Activated CD4-positive, alpha-beta T cell treated with anti-CD3 and anti-CD28 coated beads for 24 hours (primary cell): ENCODE measurements at regions not wholly inside any gene's neighbourhood (a gene's known extent, or its start where the extent isn't known, plus 50 kb on each side); places are given as distances from the start of the nearest gene placed in this dataset.

Experiments used
- DNase-seq, 2 donors: peaks; one replicate each; pipeline ENCODE4 v3.0.0-alpha.2; 2020; ENCODE audit warnings: low read depth in 2 of 2

DNA sequence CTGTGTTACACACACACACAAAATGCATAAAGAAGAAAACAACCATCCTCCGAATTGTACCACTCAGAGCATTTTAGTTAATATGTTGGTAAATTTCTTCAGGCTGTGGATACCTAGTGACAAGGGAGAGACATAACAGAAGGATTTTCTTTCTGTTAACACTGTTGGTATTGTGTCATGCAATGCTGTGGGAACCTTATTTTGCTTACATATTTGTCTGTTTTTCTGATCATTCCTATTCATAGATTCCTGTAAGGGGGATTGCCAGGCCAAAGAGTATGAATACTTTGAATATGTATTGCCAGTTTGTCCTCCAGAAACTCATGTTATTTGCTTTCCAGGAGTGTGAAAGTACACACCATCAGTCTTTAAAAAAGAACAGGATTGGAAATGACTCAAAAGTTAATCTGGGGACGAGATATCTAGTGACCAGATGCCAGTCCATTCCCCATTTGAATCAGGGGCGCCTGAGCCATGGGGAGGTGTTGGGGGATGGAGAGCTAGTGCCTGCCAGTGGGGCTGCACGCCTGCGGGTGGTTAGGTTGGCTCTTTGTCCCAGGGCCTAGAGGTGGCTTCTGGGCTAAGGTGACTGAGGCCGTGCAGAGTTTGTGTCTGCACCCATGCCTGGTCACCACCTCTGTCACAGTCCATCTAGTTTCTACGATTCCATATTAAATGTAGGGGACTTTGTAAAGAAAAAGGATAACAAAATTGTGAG, 142.0 kb downstream of the PTPN20 start:
- no peak for DNase-seq

DNA sequence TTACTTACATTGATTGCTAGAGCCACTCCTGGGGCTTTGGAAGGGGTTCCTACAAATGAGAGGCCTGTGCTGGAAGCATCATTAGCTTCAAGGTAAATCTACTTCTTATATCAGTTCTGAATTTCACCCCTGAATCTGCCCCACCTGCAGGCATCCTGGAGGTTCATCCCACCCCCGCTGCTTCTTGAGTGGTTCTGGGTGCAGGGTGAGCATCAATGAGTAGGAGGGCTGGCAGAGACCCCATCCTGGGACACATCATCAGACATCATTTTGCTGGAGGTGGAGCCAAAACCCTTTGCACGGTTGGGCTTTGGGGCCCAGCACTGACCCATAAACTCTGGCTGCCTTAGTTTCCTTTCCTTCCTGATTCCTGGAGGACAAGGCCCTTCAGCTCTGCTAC, 143.7 kb downstream of the PTPN20 start:
- no peak for DNase-seq

DNA sequence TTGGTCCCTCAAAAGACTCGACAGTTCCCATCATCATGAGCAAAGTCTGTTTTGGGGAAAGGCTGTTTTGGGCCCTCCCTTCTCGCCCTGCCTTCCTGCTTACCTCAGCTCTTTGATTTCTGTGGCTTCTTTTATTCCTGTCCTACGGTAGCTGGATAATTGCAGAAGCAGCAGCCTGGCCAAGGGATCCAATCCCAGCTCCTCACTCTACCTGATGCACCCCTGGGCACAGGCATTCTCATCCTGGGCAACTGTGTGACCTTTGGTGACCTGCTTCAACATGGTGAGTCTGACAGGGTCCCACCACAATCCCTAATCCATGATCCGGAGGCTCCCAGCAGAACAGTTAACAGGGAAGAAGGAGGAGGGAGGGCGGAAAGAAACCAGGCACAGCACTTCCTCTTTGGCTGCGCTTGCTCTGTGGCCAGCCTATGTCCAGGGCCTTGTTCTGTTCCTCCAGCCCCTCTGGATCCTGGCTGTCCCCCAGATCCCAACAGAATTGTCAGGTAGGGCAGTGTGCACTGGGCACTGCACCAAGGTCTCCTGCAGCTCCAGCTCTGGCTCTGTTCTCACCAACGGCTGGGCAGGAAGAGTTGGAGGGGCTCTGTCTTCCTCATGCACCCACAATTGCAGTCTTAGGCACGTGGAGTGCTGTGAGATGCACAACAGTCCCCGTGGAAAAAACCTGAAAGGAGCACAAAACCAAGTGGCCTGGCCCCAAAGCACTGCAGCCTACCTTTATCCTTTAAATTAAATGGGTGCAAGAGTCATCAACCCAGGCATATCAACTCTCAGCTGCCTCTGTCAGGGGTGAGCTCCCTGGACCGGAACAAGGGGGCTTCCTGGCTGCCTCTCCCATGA, 144.4 kb downstream of the PTPN20 start:
- no peak for DNase-seq

DNA sequence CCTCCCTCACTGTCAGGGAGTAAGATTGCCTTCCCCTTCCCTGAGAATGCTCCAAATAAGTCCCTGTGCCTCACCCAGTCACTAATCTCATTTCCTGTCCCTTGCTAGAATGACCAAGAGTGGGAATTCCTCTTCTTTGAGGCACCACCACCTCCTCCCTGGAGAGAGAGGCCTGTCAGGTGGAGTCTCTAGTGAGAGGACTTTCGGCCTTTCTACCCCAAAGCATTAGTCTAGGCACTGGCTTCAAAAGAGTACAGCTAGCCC, 145.0 kb downstream of the PTPN20 start:
- DNase-seq = no peak

DNA sequence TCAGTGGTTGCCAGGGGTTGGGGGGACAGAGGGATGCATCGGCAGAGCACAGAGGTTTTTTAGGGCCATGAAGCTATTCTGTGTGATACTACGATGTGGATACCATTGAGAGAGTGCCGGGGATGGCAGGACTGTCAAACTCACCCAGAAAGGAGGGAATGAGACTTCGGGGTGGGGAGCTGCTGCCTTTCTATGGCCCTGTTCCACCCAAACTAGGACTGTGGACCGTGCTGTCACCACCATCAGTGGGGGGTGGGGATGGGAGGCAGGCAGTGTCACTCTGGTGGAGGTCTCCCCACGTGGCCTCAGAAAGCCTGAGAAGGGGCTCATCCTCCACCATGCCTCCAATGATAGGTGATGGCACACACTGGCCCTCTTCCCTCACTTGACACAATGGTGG, 146.2 kb downstream of the PTPN20 start:
- DNase-seq = no peak

DNA sequence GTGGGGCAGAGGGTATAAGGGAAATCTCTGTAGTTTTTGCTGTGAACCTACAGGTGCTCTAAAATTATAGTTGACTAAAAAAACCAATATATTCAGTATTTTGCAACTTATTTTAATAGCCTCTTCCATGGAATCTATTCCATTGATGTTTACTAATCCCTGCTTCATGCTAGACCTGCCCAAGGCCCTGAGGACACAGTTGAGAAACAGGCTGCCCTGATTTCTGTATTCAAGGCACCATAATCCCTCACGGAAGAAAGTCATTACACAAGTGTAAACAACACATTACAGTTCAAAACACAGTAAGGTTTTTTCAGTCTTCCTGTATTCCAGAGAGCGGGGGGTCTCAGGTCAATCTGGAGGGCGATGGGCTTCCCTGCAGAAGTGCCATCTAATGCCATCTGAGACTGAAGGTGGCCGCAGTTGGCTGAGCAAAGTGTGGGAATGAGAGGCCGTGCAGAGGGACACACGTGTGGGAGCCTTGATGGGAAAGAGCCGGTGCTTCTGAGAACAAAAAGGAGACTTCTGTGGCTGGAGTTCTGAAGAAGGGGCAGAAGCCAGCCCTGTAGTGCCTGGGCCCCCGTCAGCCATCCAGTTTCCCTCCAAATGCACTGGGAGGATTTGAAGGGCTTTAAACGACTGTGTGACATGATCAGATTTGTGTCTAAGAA, 146.9 kb downstream of the PTPN20 start:
- no peak for DNase-seq

DNA sequence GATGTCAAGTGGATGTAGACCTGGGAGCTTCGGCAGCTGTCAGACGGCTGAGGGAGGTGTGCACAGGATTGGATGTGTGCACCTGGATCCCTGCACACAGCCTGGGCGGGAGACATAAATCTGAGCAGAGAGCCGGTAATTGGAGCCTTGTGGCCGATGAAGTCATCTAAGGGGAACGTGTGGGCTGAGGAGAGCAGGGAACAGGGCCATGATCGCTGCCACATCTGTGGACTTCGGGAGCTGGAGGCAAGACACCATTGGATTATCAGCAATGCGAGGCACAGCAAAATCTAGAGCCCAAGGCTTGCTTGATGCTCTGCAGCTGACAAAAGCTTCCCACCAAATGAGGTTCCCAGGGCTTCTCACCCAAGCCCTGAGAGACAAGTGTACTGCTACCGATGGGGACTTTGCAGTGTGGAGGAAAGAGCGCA, 147.7 kb downstream of the PTPN20 start:
- DNase-seq = no peak

DNA sequence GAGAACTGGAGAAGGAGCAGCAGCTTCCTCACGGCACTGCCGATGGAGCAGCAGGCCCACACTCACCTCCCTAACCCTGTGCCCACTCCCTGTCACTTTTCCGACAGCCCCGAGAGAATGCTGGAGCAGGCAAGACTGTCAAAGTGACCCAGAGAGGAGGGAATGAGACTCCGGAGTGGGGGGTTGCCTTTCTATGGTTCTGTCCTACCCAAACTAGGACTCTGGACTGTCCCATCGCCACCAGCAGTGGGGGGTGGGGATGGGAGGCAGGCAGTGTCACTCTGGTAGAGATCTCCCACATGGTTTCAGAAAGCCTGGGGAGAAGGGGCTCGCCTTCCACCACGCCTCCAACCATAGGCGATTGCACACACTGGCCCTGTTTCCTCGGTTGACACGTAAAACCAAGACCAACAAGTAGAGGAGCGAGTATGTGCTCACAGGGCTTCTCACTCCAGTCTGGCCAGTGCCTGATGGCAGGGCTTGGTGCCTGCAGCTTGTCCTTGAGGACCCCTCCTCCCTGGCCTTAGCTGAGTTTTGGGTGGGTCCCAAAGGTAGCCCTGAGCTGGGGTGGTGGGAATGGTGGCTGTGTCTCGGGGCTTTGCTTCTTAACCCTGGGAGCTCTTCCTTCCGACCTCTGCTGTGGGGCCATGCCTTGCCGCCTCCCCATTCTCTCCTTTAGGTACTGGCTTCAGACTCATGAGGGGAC, 148.5 kb downstream of the PTPN20 start:
- no peak for DNase-seq

DNA sequence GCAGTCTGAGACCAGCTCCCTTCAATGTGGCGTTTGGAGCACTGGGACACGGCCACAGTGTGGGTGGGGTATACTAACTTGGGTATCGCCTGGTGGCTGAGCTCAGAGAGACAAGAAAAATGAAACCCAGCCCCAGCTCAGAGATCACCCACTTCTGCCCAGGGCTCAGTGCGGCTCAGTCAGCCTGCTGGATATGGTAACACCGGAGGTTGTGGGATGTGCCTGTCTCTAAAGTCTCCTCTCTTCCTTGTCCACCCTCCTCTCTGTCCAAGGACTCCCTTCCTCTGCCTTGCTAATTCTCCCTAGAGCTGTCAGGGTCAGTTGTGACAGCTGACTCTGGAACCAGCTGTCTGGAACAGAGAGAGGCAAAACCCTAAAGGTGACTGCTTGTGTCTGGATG, 149.1 kb downstream of the PTPN20 start:
- DNase-seq = no peak

DNA sequence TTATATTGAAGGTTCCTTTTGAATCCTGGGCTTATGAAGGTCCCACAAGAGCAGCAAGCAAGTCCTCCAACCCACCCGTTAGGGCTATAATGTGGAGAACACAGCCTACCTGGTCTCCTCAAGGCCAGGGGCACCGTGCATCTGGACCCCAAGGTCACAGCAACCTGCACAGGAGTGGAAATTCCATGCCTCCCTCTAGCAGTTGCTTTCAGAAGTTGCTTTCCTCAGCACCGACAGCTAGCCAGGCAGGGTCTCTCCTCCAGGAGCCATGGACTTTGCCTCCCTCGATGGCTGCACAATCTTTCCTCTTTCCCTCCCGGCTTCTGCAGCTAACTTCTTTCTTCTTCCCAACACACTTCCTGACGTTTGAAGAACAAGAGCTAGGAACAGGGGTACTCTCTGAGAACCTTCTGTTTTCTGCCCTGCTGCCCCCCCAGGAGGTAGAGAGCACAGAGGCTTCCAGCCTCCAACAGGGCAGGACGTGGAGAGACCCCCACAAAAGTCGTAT, 149.8 kb downstream of the PTPN20 start:
- DNase-seq = no peak

DNA sequence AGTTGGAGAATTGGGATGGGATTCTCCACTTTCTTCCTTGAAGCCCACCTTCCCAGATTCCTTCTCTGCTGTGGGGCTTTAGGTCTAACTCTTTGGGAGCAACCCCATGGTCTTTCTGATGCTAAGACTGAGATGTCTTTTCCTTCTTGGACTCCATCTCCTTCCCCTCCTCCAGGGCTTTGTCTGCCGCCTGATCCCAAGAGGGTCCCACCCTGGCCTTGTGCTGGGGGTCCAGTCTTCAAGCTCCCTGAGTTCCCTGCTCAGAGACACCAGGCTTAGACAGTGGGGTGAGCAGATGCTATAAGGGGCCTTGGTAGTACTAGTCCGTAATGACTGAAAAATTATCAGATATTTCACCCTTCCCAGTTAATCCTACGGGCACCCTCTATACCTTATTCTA, 150.5 kb downstream of the PTPN20 start:
- DNase-seq = no peak

DNA sequence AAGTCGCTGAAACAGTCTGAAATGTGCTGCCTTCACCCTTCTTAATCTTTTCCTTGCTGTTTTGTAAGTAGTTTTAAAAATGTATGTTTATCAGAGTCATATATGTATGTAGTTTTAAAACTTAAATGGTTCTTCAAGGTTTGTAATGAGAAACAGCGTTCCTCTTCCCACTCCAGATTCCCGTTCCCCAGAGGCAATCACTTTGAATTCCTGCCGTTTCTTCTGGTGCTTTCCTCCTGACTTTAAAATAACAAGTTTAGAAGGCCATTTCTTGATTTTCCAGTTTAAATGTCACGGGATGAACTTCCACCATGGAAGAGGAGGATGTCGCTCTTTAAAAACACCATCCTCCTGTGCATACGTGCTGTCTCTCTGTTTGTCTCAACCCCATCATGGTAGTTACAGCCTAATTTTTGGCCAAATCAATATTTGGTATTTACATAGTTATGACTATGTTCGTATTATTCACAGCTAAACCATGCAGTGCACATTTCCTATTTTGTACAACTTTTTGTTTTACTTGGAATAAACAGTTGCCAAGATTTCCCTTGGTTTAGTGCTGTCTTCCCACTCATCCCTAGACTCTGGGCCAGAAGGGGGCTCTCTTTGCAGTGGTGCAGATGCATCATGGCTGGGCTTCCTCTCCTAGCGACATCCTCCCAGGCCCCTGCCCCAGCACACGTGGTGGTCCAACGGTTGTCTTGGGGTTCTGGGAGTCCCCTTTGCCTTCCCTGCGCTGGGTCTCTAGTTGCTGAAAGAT, 151.4 kb downstream of the PTPN20 start:
- DNase-seq = no peak

DNA sequence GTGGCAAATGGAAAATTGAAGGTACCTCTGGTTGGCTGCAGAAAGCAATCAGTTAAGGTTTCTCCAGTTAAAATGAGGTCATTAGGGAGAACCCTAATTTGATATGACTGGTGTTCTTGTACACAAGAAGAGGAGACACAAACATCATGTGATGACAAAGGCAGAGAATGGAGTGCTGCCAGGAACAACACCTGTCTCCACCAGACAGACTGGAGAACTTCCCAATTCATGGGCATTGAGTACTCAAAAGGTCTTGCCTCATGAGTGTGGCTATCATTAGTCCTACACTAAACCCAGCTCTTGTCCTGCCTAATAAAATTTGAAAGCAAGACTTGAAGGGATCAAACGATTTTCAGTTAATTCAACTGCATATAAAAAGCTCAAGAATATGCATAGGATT, 152.6 kb downstream of the PTPN20 start:
- no peak for DNase-seq

DNA sequence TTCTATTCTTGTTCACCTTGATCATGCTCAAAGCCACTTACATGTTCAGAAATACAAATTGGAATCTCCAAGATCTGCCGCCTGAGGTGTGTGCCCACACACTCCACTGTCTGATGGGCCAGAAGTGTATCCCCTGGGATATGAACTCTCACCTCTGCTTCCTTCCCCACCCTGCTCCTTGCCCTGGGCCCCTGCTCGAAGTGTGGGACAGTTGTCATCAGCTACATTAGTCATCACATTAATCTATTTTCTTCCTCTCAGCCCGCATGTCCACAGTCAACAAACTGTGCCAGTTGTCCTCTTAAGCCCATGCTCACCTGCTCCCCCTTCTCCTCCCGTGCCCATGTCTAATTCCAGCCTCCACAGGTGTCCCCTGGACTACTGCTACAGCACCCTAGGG, 154.7 kb downstream of the PTPN20 start:
- DNase-seq = no peak

DNA sequence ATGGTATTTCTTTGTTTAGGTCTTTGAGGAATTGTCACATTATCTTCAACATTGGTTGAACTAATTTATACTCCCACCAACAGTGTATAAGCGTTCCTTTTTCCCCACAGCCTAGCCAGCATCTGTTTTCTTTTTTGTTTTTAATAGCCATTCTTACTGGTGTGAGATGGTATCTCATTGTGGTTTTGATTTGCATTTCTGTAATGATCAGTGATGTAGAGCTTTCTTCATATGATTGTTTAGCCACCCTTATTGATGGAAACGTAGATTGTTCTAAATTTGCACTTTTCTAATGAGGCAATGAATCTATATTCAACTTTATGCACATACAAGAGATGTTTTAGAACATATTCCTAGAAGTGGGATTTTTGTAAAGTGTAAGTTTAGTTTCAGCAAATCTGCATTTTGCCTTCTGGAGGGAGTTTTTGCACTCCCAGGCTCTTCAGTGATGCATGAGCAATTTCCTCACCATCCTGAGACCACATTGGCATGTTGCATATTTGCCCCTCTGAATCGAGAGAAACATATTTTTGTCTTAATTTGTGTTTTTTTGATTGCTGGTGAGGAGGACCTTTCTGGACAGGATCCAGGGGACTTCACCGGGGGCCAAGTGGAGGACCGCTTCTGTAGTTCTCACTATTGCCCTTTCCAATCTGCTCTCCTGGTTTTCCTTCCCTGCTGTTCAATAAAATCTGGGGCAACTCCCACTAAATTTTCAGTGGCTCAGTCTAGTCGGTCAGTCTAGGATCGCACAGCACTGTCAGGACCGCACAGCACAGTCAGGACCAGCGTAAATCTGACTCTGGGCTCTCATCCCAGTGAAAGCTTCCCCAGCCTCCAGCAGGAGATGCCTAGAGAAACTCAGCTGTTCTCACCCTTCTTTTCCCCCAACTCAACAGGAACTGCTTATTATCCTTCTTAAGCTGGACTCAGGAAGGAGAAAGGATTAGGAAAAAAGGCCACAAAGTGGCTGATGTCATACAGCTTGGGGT, 157.0 kb downstream of the PTPN20 start:
- no peak for DNase-seq

DNA sequence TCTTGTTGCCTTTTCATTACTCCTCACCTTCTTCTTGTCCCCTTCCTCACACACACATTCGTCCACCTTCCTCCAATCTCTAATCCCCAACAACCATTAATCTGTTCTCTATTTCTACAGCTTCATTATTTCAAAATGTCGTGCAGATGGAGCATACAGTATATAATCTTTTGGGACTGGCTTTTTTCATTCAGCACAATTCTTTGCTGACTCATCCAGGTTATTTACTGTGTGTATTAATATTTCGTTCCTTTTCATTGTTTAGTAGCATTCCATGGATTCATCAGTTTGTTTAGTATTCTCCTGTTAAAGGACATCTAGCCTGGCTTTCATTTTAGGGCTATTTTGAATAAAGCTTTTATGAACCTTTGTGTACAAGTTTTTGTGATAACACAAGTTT, 159.3 kb downstream of the PTPN20 start:
- no peak for DNase-seq

DNA sequence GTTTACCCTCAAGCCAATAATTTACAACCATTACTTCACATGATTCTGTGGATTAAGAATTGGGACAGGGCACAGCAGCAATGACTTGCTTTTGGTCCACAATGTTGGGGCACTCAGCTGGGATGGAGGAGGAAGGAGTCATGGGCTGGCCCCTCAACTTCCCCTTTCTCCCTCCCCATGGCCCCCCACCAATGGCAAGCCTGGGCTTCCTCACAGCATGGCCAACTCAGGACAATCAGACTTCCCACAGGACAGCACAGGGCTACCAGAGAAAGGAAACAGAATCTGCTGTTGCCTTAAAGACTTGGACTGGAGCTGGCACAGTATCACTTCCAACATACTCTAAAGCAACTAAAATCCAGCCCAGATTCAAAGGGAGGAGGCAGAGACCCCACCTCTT, 160.7 kb downstream of the PTPN20 start:
- DNase-seq = no peak

DNA sequence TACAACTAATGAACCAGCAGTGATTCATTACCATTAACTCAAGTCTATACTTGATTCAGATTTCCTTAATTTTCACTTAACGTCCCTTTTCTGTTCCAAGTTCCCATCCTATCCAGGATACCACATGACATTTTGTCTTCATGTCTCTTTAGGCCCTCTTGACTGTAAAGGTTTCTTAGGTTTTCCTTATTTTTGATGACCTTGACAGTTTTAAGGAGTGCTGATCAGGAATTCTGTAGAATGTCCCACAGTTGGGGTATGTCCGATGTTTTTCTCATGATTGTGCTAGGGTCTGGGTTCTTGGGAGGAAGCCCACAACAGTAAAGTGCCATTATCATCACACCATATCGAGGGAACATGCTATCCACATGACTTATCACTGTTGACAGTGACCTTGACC, 162.7 kb downstream of the PTPN20 start:
- DNase-seq = no peak

DNA sequence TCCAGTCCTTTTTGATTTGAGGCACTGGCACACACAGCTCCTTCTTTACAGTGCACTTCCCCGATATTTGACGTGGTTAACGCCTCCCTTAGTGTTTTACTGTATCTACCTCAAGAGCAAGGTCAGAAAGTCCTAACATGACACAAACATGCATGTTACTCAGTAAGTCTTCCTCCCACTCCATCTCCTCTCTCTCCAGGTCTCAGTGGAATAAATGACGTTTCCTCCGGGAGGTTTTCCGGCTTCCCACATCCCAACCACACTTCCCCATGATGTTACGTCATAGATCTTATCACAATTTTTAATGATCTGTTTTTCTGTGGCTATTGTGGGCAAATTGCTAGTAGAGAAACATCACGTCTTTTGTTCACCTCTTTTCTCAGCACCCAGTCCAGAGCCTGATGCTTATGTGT, 165.7 kb downstream of the PTPN20 start:
- DNase-seq = no peak

DNA sequence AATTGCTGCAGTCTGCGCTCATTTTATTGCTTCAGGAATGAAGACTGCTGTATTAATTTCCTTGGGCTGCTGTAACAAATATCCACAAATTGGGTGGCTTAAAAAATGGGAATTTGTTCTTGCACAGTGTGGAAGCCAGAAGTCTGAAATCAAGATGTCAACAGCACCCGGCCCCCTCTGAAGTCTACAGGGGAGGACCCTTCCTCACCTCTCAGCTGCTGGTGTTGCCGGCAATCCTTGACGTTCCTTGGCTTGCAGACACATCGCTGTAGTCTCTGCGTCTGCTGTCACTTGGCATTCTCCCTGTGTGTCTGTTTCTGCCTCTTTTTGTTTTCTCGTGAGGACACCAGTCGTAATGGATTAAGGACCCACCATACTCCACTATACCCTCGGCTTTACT, 166.2 kb downstream of the PTPN20 start:
- DNase-seq = no peak
